ENCODE measurements at regions not wholly inside any gene's neighbourhood (a gene's known extent, or its start where the extent isn't known, plus 50 kb on each side); places are given as distances from the start of the nearest gene placed in this dataset.

- TF ChIP-seq GATA2 (IDR thresholded peaks at IDR 0.05; ENCODE audit: low read depth, low read length), result no peak
- no peak for TF ChIP-seq GATA3 (IDR thresholded peaks at IDR 0.05; ENCODE audit: low read depth, low read length)
Observed at GRCh38 chr6:51094271-51094670, 275.6 kb downstream of the TFAP2B start.

Measured in SH-SY5Y (cell line).